Kidney epithelial cell (primary cell): ENCODE measurements at regions not wholly inside any gene's neighbourhood (a gene's known extent, or its start where the extent isn't known, plus 50 kb on each side); places are given as distances from the start of the nearest gene placed in this dataset.

Experiments
- DNase-seq: peaks from one replicate; pipeline ENCODE4 v3.0.0-alpha.2; 2010; ENCODE audit warnings: low read depth
- H3K27me3 ChIP-seq: 2 replicates; pipeline ENCODE4 v1.6.0; 2011; ENCODE audit warnings: low read length; ENCODE audit not compliant: control insufficient read depth, insufficient read depth
- H3K36me3 ChIP-seq: 2 replicates; pipeline ENCODE4 v1.5.1; 2011; ENCODE audit warnings: low read length; ENCODE audit not compliant: control insufficient read depth, insufficient read depth
- H3K4me3 ChIP-seq: 2 replicates; pipeline ENCODE4 v1.5.1; 2011; ENCODE audit warnings: low read depth, mild to moderate bottlenecking, control low read depth, low read length
- TF ChIP-seq, protein P1 (sequence below): IDR thresholded peaks from 2 replicates; pipeline ENCODE4 v1.5.1; 2011; ENCODE audit warnings: mild to moderate bottlenecking, moderate library complexity, low read length, control low read depth, inconsistent platforms; ENCODE audit not compliant: insufficient read depth, poor library complexity, severe bottlenecking

DNA sequence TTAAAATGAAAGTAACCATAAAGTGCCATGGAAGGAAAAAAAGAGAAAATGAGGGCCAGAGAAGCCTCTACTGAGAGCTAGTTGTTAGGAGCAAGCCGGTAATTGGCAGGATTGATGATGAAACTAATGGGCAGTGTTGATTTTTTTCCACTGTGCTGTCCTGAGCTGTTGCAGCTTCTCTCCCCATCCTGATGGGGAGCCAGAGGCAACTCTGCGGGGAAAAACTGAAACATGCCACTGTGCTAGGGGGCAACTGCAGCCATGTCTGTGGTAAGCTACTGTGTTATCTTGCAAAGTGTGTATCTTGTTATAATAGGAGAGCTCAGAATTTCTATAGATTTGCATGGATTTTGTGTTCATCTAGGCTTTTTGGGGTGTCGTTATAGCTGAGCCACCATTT lies 487.9 kb downstream of the STK39 start:
- TF ChIP-seq, protein P1, sequence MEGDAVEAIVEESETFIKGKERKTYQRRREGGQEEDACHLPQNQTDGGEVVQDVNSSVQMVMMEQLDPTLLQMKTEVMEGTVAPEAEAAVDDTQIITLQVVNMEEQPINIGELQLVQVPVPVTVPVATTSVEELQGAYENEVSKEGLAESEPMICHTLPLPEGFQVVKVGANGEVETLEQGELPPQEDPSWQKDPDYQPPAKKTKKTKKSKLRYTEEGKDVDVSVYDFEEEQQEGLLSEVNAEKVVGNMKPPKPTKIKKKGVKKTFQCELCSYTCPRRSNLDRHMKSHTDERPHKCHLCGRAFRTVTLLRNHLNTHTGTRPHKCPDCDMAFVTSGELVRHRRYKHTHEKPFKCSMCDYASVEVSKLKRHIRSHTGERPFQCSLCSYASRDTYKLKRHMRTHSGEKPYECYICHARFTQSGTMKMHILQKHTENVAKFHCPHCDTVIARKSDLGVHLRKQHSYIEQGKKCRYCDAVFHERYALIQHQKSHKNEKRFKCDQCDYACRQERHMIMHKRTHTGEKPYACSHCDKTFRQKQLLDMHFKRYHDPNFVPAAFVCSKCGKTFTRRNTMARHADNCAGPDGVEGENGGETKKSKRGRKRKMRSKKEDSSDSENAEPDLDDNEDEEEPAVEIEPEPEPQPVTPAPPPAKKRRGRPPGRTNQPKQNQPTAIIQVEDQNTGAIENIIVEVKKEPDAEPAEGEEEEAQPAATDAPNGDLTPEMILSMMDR: peak; percentile 6
- DNase-seq: no peak
- Histone ChIP-seq H3K27me3 (no peaks in the 10 kb centered on the region), H3K4me3 (no peak overlapping the region), H3K36me3 (no peaks in the 10 kb centered on the region)

DNA sequence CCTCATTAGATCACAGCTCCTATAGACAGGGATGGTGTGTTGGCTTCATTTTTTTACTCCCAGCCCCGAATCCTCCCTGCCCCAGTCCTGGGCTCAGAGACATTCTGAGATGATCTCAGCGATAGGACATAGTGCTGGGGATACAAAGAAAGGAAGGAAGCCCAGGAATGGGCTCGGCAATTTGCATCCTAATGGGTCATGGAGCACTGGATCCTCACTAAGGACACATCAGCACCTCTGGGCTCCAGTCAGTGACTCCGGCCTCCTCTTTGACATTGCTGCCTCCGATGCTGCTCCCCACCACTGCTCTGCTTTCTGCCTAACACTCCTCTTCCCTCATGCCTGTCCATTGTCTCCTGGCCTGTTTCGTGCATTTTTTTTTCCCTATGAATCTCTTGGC lies 489.1 kb downstream of the STK39 start:
- Histone ChIP-seq H3K27me3 (no peaks in the 10 kb centered on the region), H3K4me3 (no peak overlapping the region), H3K36me3 (no peaks in the 10 kb centered on the region)
- TF ChIP-seq, protein P1: no peak
- no peak for DNase-seq

DNA sequence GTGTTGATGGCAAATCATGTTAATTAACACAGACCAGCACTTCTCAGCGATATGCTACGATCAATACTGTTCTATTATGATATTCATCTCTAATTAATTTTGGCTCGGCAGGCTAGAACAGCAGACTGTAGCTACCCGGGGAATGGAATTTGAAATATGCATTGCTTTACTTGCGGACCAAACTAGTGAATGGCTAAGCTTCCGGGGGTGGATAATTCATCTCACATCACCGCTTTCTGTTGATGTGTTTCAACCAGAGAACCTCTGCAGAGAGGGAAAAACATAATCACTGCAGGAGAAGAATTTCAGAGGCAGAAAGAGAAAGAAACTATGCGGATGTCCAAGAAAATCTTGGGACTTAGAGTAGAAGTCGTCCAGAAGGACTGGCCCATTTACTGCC lies 490.9 kb downstream of the STK39 start:
- Histone ChIP-seq H3K27me3 (no peaks in the 10 kb centered on the region), H3K4me3 (no peak overlapping the region), H3K36me3 (no peaks in the 10 kb centered on the region)
- TF ChIP-seq, protein P1: no peak
- peak; percentile 19 for DNase-seq

DNA sequence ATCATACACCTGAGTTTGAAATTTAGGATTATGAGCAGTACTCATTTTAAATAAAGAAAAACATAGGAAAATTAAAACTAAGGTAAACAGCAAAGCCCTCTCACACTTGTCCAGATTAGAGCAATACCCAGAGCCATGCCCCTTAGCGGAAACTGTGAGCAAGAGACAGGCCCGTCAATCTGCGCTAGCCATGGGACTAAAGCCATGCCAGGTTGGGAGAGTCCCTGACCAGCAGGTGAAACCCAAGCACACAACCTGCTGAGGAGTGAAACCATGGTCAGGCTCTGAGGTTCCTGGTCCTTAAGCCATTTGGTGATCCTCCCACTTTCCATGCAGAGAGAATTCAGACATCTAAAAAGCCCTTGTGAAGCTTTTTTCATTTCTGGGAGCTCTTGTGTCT lies 494.3 kb downstream of the STK39 start:
- Histone ChIP-seq H3K36me3 (no peaks in the 10 kb centered on the region), H3K4me3 (no peak overlapping the region), H3K27me3 (no peaks in the 10 kb centered on the region)
- TF ChIP-seq, protein P1: no peak
- DNase-seq: no peak

DNA sequence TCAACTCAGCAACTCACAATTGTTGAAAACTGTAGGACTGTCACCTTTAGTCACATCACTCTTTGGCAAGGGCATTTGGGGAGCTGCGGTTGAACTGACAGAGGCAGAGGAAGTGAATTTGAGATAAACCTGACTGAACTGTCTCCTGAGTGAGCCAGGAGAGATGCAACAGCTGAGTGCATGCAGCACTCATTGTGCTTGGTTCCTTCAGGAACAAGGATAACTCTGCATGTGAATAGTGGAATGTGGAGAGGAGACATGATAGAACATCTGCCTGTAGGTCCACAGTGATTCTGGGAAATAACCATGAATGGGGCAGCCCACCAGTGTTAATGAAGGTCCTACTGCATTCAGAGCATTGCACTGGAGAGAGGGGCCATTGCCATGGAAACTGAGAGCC lies 494.7 kb downstream of the STK39 start:
- TF ChIP-seq, protein P1: no peak
- no peaks in the 10 kb centered on the region for H3K36me3 ChIP-seq
- DNase-seq: no peak
- no peak overlapping the region for H3K4me3 ChIP-seq
- H3K27me3 ChIP-seq: no peaks in the 10 kb centered on the region

DNA sequence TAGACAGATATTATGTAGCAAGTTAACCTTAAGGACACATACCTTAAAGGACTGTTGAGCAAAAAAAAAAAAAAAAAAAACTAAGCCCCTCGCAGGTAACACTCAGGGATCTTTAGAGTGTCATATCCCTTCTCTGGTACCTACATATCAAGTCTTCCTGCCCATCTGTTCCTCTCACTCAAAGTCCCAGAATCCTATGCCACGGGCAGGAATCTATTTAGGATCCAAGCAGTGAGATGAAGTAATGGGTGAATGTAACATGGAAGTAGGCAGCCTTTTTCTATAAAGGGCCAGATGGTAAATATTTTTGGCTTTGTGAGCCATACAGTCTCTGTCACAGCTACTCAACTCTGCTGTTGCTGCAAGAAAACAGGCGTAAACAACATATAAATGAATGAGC lies 496.7 kb downstream of the STK39 start:
- DNase-seq: no peak

More for the DNA sequence above, 496.7 kb downstream of the STK39 start:
- no peaks in the 10 kb centered on the region for H3K27me3 ChIP-seq
- H3K4me3 ChIP-seq: no peak overlapping the region
- TF ChIP-seq, protein P1: no peak
- no peaks in the 10 kb centered on the region for H3K36me3 ChIP-seq
